CD14-positive monocyte (primary cell): ENCODE measurements at regions not wholly inside any gene's neighbourhood (a gene's known extent, or its start where the extent isn't known, plus 50 kb on each side); places are given as distances from the start of the nearest gene placed in this dataset.

Experiments used
- DNase-seq, 3 donors: peaks; one replicate each; pipeline ENCODE4 v3.0.0-alpha.2; 2011 to 2022
- H2AFZ ChIP-seq: 2 replicates; pipeline ENCODE4 v1.6.0; 2012; ENCODE audit warnings: mild to moderate bottlenecking, low read depth, low read length, inconsistent platforms; ENCODE audit not compliant: insufficient read depth, poor library complexity, severe bottlenecking
- H3K27ac ChIP-seq, 2 donors: 1 replicate in 1 of 2; 2 replicates in 1 of 2; pipeline ENCODE4 v1.5.1; 2012 to 2013; ENCODE audit warnings: low read length in 2 of 2, control low read depth in 1 of 2, inconsistent platforms in 1 of 2, low read depth in 1 of 2, mild to moderate bottlenecking in 1 of 2
- H3K27me3 ChIP-seq, 2 donors: one replicate each; pipeline versions ENCODE4 v1.6.0 to v1.6.1; 2011 to 2013; ENCODE audit warnings: low read length in 2 of 2; ENCODE audit not compliant: control insufficient read depth in 2 of 2, insufficient read depth in 2 of 2
- H3K36me3 ChIP-seq, 2 donors: replicated peaks in 1 of 2; 1 replicate in 1 of 2; 2 replicates in 1 of 2; pipeline versions ENCODE4 v1.5.1 to v1.6.1; 2012 to 2013; ENCODE audit warnings: low read length in 2 of 2, control low read depth in 1 of 2, inconsistent platforms in 1 of 2, mild to moderate bottlenecking in 1 of 2; ENCODE audit not compliant: insufficient read depth in 2 of 2, control insufficient read depth in 1 of 2
- H3K4me1 ChIP-seq, 2 donors: 1 replicate in 1 of 2; 2 replicates in 1 of 2; pipeline versions ENCODE4 v1.5.1 to v1.6.1; 2012 to 2013; ENCODE audit warnings: low read length in 2 of 2, control low read depth in 1 of 2, inconsistent platforms in 1 of 2, mild to moderate bottlenecking in 1 of 2, moderate library complexity in 1 of 2; ENCODE audit not compliant: insufficient read depth in 2 of 2, control insufficient read depth in 1 of 2
- H3K4me2 ChIP-seq: replicated peaks from 2 replicates; pipeline ENCODE3; 2012; ENCODE audit warnings: low read length, moderate library complexity, mild to moderate bottlenecking; ENCODE audit not compliant: poor library complexity, severe bottlenecking; ENCODE audit errors: extremely low read depth
- H3K4me3 ChIP-seq, 3 experiments: fragments of 200-600 bp in 1 of 3; sonication (generic) in 1 of 3; replicated peaks in 1 of 3; 1 replicate in 2 of 3; 2 replicates in 1 of 3; pipeline ENCODE4 v1.5.1; 2011 to 2013; ENCODE audit warnings: low read length in 3 of 3, mild to moderate bottlenecking in 3 of 3, control low read depth in 2 of 3, low read depth in 2 of 3, inconsistent platforms in 1 of 3, moderate library complexity in 1 of 3
- H3K79me2 ChIP-seq: 2 replicates; pipeline ENCODE4 v1.6.0; 2012; ENCODE audit warnings: mild to moderate bottlenecking, control low read depth, inconsistent platforms, low read length, moderate library complexity; ENCODE audit not compliant: insufficient read depth
- H3K9ac ChIP-seq: 2 replicates; pipeline ENCODE4 v1.6.0; 2017; ENCODE audit warnings: low read length, mild to moderate bottlenecking; ENCODE audit not compliant: insufficient read depth, poor library complexity, severe bottlenecking
- H3K9me3 ChIP-seq, 2 donors: replicated peaks in 1 of 2; 1 replicate in 1 of 2; 2 replicates in 1 of 2; pipeline versions ENCODE4 v1.5.1 to v1.6.1; 2012 to 2013; ENCODE audit warnings: low read length in 2 of 2, control low read depth in 1 of 2; ENCODE audit not compliant: control insufficient read depth in 1 of 2, insufficient read depth in 1 of 2
- H4K20me1 ChIP-seq: 2 replicates; pipeline ENCODE4 v1.6.0; 2012; ENCODE audit warnings: mild to moderate bottlenecking, low read length, control low read depth, moderate library complexity; ENCODE audit not compliant: insufficient read depth
- H3K27ac Mint-ChIP-seq, 7 donors: one replicate each; pipeline ENCODE4 v1.8.0; 2020; ENCODE audit warnings: mild to moderate bottlenecking in 7 of 7, mixed read lengths in 7 of 7, moderate library complexity in 6 of 7, inconsistent platforms in 2 of 7
- H3K27me3 Mint-ChIP-seq, 3 donors: one replicate each; pipeline ENCODE4 v1.8.0; 2021 to 2022; ENCODE audit warnings: low read depth in 3 of 3, mild to moderate bottlenecking in 3 of 3, mixed read lengths in 3 of 3, moderate library complexity in 3 of 3, inconsistent platforms in 1 of 3
- H3K36me3 Mint-ChIP-seq, 2 donors: one replicate each; pipeline ENCODE4 v1.8.0; 2020; ENCODE audit warnings: mixed read lengths in 2 of 2, inconsistent platforms in 1 of 2, mild to moderate bottlenecking in 1 of 2
- H3K4me1 Mint-ChIP-seq: one replicate; pipeline ENCODE4 v1.8.0; 2020; ENCODE audit warnings: mild to moderate bottlenecking, mixed read lengths
- H3K4me3 Mint-ChIP-seq, 2 donors: one replicate each; pipeline ENCODE4 v1.8.0; 2020; ENCODE audit warnings: mild to moderate bottlenecking in 2 of 2, mixed read lengths in 2 of 2, moderate library complexity in 1 of 2
- H3K9me3 Mint-ChIP-seq, 7 donors: one replicate each; pipeline ENCODE4 v1.8.0; 2020 to 2022; ENCODE audit warnings: mixed read lengths in 7 of 7, mild to moderate bottlenecking in 6 of 7, moderate library complexity in 6 of 7, inconsistent platforms in 2 of 7
- CTCF ChIP-seq: fragments of 200-600 bp; IDR thresholded peaks from one replicate; pipeline ENCODE4 v1.8.0; 2022; ENCODE audit warnings: antibody characterized with exemption, mild to moderate bottlenecking
- WGBS: methylation state at CpG from one replicate; pipeline ENCODE4 v1.1.5; 2013; ENCODE audit warnings: missing lambda C conversion rate; ENCODE audit not compliant: insufficient coverage; 5-methylcytosine and 5-hydroxymethylcytosine counted together
- intact Hi-C, 2 donors: fragments of 100-400 bp; cut with micrococcal nuclease; formaldehyde crosslinking; loops; one replicate each; pipeline versions ENCODE4 v1.15.0 to v1.15.1; 2023

- no peak overlapping the region for H3K4me3 ChIP-seq
- no peak for DNase-seq
- Mint-ChIP-seq H3K4me3 (no peak overlapping the region), H3K27me3 (peaks cover 19 to 23% (median 23%) of the 10 kb centered on the region in 3 donors), H3K4me1 (no peaks in the 10 kb centered on the region), H3K9me3 (peaks cover 0 to 3% (median 0%) of the 10 kb centered on the region in 7 donors), H3K36me3 (no peaks in the 10 kb centered on the region), H3K27ac (no peak overlapping the region)
- intact Hi-C loops = no loop called here
- H3K4me2 ChIP-seq = no peak overlapping the region
- no peak overlapping the region for H3K27ac ChIP-seq
- H3K79me2 ChIP-seq = no peaks in the 10 kb centered on the region
- no peaks in the 10 kb centered on the region for H3K36me3 ChIP-seq
- H3K27me3 ChIP-seq = no peaks in the 10 kb centered on the region
- H4K20me1 ChIP-seq = no peaks in the 10 kb centered on the region
- H3K9me3 ChIP-seq = no peaks in the 10 kb centered on the region
- 87% methylated on average over 19 of the region's 26 CpGs for WGBS
- no peak overlapping the region for H2AFZ ChIP-seq
- no peak overlapping the region for H3K9ac ChIP-seq
- TF ChIP-seq CTCF = no peak
- H3K4me1 ChIP-seq = no peaks in the 10 kb centered on the region
Observed at GRCh38 chrX:936979-937769, 275.3 kb downstream of the CRLF2 start.

GRCh38 chrX:933611-934010 is 278.8 kb downstream of the CRLF2 start:
- Mint-ChIP-seq H3K27me3 (peaks cover 2 to 8% (median 4%) of the 10 kb centered on the region in 3 donors), H3K4me3 (no peak overlapping the region), H3K27ac (no peak overlapping the region), H3K9me3 (peaks cover 0 to 6% (median 0%) of the 10 kb centered on the region in 7 donors), H3K36me3 (no peaks in the 10 kb centered on the region), H3K4me1 (peaks cover 2% of the 10 kb centered on the region)
- Histone ChIP-seq H3K4me2 (no peak overlapping the region), H3K79me2 (no peaks in the 10 kb centered on the region), H3K27me3 (no peaks in the 10 kb centered on the region), H2AFZ (no peak overlapping the region), H3K27ac (no peak overlapping the region), H3K4me1 (peaks cover under 1 to 1% of the 10 kb centered on the region in 2 donors), H3K9ac (no peak overlapping the region), H4K20me1 (no peaks in the 10 kb centered on the region), H3K9me3 (no peaks in the 10 kb centered on the region), H3K4me3 (no peak overlapping the region), H3K36me3 (no peaks in the 10 kb centered on the region)
- TF ChIP-seq CTCF = no peak
- 83% methylated on average over 7 of the region's 11 CpGs for WGBS
- intact Hi-C loops = no loop called here
- no peak for DNase-seq
